HG03095 (cell line): ENCODE measurements at regions not wholly inside any gene's neighbourhood (a gene's known extent, or its start where the extent isn't known, plus 50 kb on each side); places are given as distances from the start of the nearest gene placed in this dataset.
"Not testable (repeated sequence)": the region's sequence is repeated elsewhere in the genome, so short reads cannot be mapped to it uniquely, and the experiment has no call there.

Experiments
- ATAC-seq: cut with Tn5 transposase; IDR thresholded peaks from one replicate; pipeline ENCODE4 v1.9.1; 2021; ENCODE audit warnings: moderate library complexity; ENCODE audit not compliant: unreplicated experiment

- ATAC-seq = no peak
Measured at GRCh38 chr20:19834287-19834686, 76.2 kb downstream of the RIN2 start.

- ATAC-seq = no peak
Measured at GRCh38 chr20:19834783-19835182, 76.7 kb downstream of the RIN2 start.

GRCh38 chr20:19835533-19836222 lies 77.6 kb downstream of the RIN2 start:
- ATAC-seq = no peak

GRCh38 chr20:19838468-19838867 lies 80.4 kb downstream of the RIN2 start:
- no peak for ATAC-seq

GRCh38 chr20:19839053-19839452 lies 81.0 kb downstream of the RIN2 start:
- ATAC-seq = no peak

GRCh38 chr20:19840111-19840710 lies 82.2 kb downstream of the RIN2 start:
- no peak for ATAC-seq

GRCh38 chr20:19841740-19842139 lies 83.7 kb downstream of the RIN2 start:
- ATAC-seq = no peak

GRCh38 chr20:19844850-19845249 lies 86.8 kb downstream of the RIN2 start:
- not testable (repeated sequence) for ATAC-seq

- ATAC-seq = no peak
Measured at GRCh38 chr20:19847383-19847782, 89.3 kb downstream of the RIN2 start.

- ATAC-seq = no peak
Measured at GRCh38 chr20:19849341-19850197, 91.5 kb downstream of the RIN2 start.

GRCh38 chr20:19850198-19850533 lies 92.1 kb downstream of the RIN2 start:
- no peak for ATAC-seq

- ATAC-seq = no peak
Measured at GRCh38 chr20:19851861-19852260, 93.8 kb downstream of the RIN2 start.

- ATAC-seq = no peak
Measured at GRCh38 chr20:19855416-19855815, 97.4 kb downstream of the RIN2 start.

- no peak for ATAC-seq
Measured at GRCh38 chr20:19858466-19859371, 100.7 kb downstream of the RIN2 start.

GRCh38 chr20:19859444-19859843 lies 101.4 kb downstream of the RIN2 start:
- ATAC-seq = no peak

GRCh38 chr20:19860737-19861136 lies 102.7 kb downstream of the RIN2 start:
- ATAC-seq = no peak

- ATAC-seq = no peak
Measured at GRCh38 chr20:19861147-19861759, 103.2 kb downstream of the RIN2 start.

- ATAC-seq = no peak
Measured at GRCh38 chr20:19864130-19864529, 106.1 kb downstream of the RIN2 start.

- no peak for ATAC-seq
Measured at GRCh38 chr20:19866070-19866469, 108.0 kb downstream of the RIN2 start.

GRCh38 chr20:19867074-19867473 lies 109.0 kb downstream of the RIN2 start:
- no peak for ATAC-seq
